ENCODE measurements at regions not wholly inside any gene's neighbourhood (a gene's known extent, or its start where the extent isn't known, plus 50 kb on each side); places are given as distances from the start of the nearest gene placed in this dataset.

- TF ChIP-seq CTCF (IDR thresholded peaks at IDR 0.05) (no peak), POLR2A (IDR thresholded peaks at IDR 0.05) (no peak)
- Histone ChIP-seq H3K9me3 (peaks cover 0 to 17% (median 0%) of the 10 kb centered on the region in 12 donors), H3K4me1 (peaks cover 0 to 8% (median 3%) of the 10 kb centered on the region in 12 donors), H3K36me3 (no peaks in the 10 kb centered on the region), H3K4me3 (peak overlapping the region in 8 of 12 donors; percentile 2 to 36 (median 22)), H3K27me3 (no peaks in the 10 kb centered on the region), H3K27ac (peak overlapping the region in 1 of 12 donors; percentile 52)
- intact Hi-C loops (cut with DNase I), result loop anchor here in 2 of 10 donors (2.0 to 10.0 kb wide), 2 partner anchors 75 to 113 kb away; no protein-coding TSS in a partner anchor
- WGBS, 4 donors, result 23 to 39% (median 26%) methylated on average over 12 of the region's 12 CpGs
- DNase-seq (peak in 4 of 5 donors; percentile 30 to 43 (median 32)), ATAC-seq (peak in 3 of 4 donors; percentile 74 to 84 (median 78))
Measured at GRCh38 chr6:135667691-135668455, 170.3 kb upstream of the AHI1 start.

GRCh38 chr6:135672256-135672655 is 174.7 kb upstream of the AHI1 start:
- intact Hi-C loops (cut with DNase I), result loop anchor here in 3 of 10 donors (10.0 kb wide), 2 partner anchors 243 to 553 kb away; no protein-coding TSS in a partner anchor
- H3K4me1 ChIP-seq, result peaks cover 0 to 8% (median 3%) of the 10 kb centered on the region in 12 donors
- TF ChIP-seq CTCF (IDR thresholded peaks at IDR 0.05), result no peak
- H3K9me3 ChIP-seq, result peaks cover 0 to 5% (median 0%) of the 10 kb centered on the region in 12 donors
- H3K27me3 ChIP-seq, result no peaks in the 10 kb centered on the region
- no peak overlapping the region for H3K4me3 ChIP-seq
- H3K27ac ChIP-seq, result no peak overlapping the region
- WGBS, 4 donors, result 94 to 97% (median 95%) methylated on average over 6 of the region's 6 CpGs
- DNase-seq, result no peak
- no peaks in the 10 kb centered on the region for H3K36me3 ChIP-seq
- ATAC-seq, result no peak

GRCh38 chr6:135673501-135674309 is 176.2 kb upstream of the AHI1 start:
- no peaks in the 10 kb centered on the region for H3K36me3 ChIP-seq
- TF ChIP-seq CTCF (IDR thresholded peaks at IDR 0.05), result no peak
- no peak for TF ChIP-seq POLR2A (IDR thresholded peaks at IDR 0.05)
- no peak overlapping the region for H3K27ac ChIP-seq
- H3K9me3 ChIP-seq, result peaks cover 0 to 5% (median 0%) of the 10 kb centered on the region in 12 donors
- H3K4me1 ChIP-seq, result no peaks in the 10 kb centered on the region
- WGBS, 4 donors, result 77 to 83% (median 79%) methylated on average over 11 of the region's 11 CpGs
- ATAC-seq (no peak), DNase-seq (no peak)
- intact Hi-C loops (cut with DNase I), result loop anchor here in 3 of 10 donors (10.0 kb wide), 2 partner anchors 241 to 551 kb away; no protein-coding TSS in a partner anchor
- no peak overlapping the region for H3K4me3 ChIP-seq
- H3K27me3 ChIP-seq, result no peaks in the 10 kb centered on the region

GRCh38 chr6:135675026-135675425 is 176.5 kb upstream of the PDE7B start:
- Histone ChIP-seq H3K4me1 (no peaks in the 10 kb centered on the region), H3K36me3 (no peaks in the 10 kb centered on the region), H3K4me3 (no peak overlapping the region), H3K27ac (no peak overlapping the region), H3K9me3 (peaks cover 0 to 5% (median 0%) of the 10 kb centered on the region in 12 donors), H3K27me3 (no peaks in the 10 kb centered on the region)
- WGBS, 4 donors, result 82 to 93% (median 87%) methylated on average over 2 of the region's 2 CpGs
- intact Hi-C loops (cut with DNase I), result loop anchor here in 4 of 10 donors (5.0 to 10.0 kb wide), 3 partner anchors 240 to 552 kb away; no protein-coding TSS in a partner anchor
- DNase-seq, result no peak
- no peak for TF ChIP-seq CTCF (IDR thresholded peaks at IDR 0.05)
- TF ChIP-seq POLR2A (IDR thresholded peaks at IDR 0.05), result no peak
- ATAC-seq, result no peak

All from heart left ventricle (tissue), 16 donors.